DND-41 (cell line): ENCODE measurements at regions not wholly inside any gene's neighbourhood (a gene's known extent, or its start where the extent isn't known, plus 50 kb on each side); places are given as distances from the start of the nearest gene placed in this dataset.

Experiments used
- CTCF ChIP-seq: IDR thresholded peaks from 2 replicates; pipeline ENCODE4 v1.5.1; 2012; ENCODE audit warnings: borderline replicate concordance, low read length, moderate library complexity, mild to moderate bottlenecking; ENCODE audit not compliant: poor library complexity, severe bottlenecking; ENCODE audit errors: extremely low read depth
- EZH2 ChIP-seq: IDR thresholded peaks from 3 replicates; pipeline ENCODE4 v1.6.1; 2012; ENCODE audit warnings: borderline replicate concordance, low read depth, mild to moderate bottlenecking, moderate library complexity, low read length, inconsistent platforms; ENCODE audit not compliant: severe bottlenecking

DNA sequence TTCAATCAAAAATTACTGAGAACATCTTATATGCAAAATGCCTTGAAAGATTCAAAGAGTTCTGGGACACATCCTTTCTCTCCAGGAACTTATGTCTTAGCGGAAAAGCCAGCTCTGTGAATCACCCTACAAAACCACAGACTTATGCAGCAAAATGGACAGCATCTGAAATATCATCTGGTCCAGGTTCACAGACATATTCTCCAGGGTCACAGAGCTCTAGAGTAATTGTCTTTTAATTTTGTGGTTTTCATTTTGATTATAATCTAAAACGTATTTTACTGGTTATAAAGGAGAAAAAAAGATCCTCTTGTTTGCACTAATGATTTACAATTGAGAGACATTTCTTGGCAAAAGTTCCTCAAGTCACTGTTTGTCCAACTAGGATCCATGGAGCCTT lies 246.2 kb downstream of the MSRB3 start:
- TF ChIP-seq CTCF (no peak), EZH2 (no peak)
